Ovary (tissue), 3 donors: ENCODE measurements at regions not wholly inside any gene's neighbourhood (a gene's known extent, or its start where the extent isn't known, plus 50 kb on each side); places are given as distances from the start of the nearest gene placed in this dataset.
"Not testable (repeated sequence)": the region's sequence is repeated elsewhere in the genome, so short reads cannot be mapped to it uniquely, and the experiment has no call there.

Experiments
- CTCF ChIP-seq, 3 donors: fragments of 450-650 bp in 2 of 3; fragments of 200-600 bp in 1 of 3; IDR thresholded peaks; one replicate each; pipeline versions ENCODE4 v1.5.1 to v1.8.0; 2016 to 2022; ENCODE audit warnings: antibody characterized with exemption in 3 of 3, mild to moderate bottlenecking in 1 of 3
- EP300 ChIP-seq: sonication (generic); formaldehyde crosslinking; IDR thresholded peaks from one replicate; pipeline ENCODE4 v1.6.1; 2017; ENCODE audit warnings: antibody characterized with exemption
- POLR2A ChIP-seq: fragments of 450-650 bp; IDR thresholded peaks from one replicate; pipeline ENCODE4 v1.6.1; 2017; ENCODE audit warnings: antibody characterized with exemption, mild to moderate bottlenecking, moderate library complexity
- donor health status: DM: no; HTN: no; CAD: no.

GRCh38 chr17:16849861-16850260 lies 122.1 kb downstream of the TNFRSF13B start:
- not testable (repeated sequence) for TF ChIP-seq CTCF (IDR thresholded peaks at IDR 0.05); EP300; POLR2A
